Memory B cell (primary cell): ENCODE measurements at regions not wholly inside any gene's neighbourhood (a gene's known extent, or its start where the extent isn't known, plus 50 kb on each side); places are given as distances from the start of the nearest gene placed in this dataset.
"Not testable (repeated sequence)": the region's sequence is repeated elsewhere in the genome, so short reads cannot be mapped to it uniquely, and the experiment has no call there.

Experiments
- ATAC-seq: fragments of 150-1000 bp; cut with Tn5 transposase; 2 replicates; pipeline ENCODE4 v1.10.0; 2021; ENCODE audit warnings: low read depth, mild to moderate bottlenecking, moderate library complexity
- DNase-seq, 2 donors: peaks; one replicate each; pipeline ENCODE4 v3.0.0; 2022; ENCODE audit warnings: low spot score in 2 of 2
- H3K27ac Mint-ChIP-seq: one replicate; pipeline ENCODE4 v1.8.0; 2022; ENCODE audit warnings: mild to moderate bottlenecking, moderate library complexity, mixed read lengths
- H3K27me3 Mint-ChIP-seq: one replicate; pipeline ENCODE4 v1.8.0; 2022; ENCODE audit warnings: mixed read lengths
- H3K36me3 Mint-ChIP-seq: one replicate; pipeline ENCODE4 v1.8.0; 2022; ENCODE audit warnings: mild to moderate bottlenecking, mixed read lengths
- H3K4me1 Mint-ChIP-seq: one replicate; pipeline ENCODE4 v1.8.0; 2022; ENCODE audit warnings: mixed read lengths
- H3K4me3 Mint-ChIP-seq: one replicate; pipeline ENCODE4 v1.8.0; 2022; ENCODE audit warnings: mild to moderate bottlenecking, moderate library complexity, mixed read lengths
- H3K9me3 Mint-ChIP-seq: one replicate; pipeline ENCODE4 v1.8.0; 2022; ENCODE audit warnings: mixed read lengths

- H3K27ac Mint-ChIP-seq = no peak overlapping the region
- H3K4me1 Mint-ChIP-seq = no peaks in the 10 kb centered on the region
- H3K4me3 Mint-ChIP-seq = no peak overlapping the region
- H3K27me3 Mint-ChIP-seq = no peaks in the 10 kb centered on the region
- H3K36me3 Mint-ChIP-seq = no peaks in the 10 kb centered on the region
- no peaks in the 10 kb centered on the region for H3K9me3 Mint-ChIP-seq
- DNase-seq (no peak), ATAC-seq (no peak)
Observed at GRCh38 chr3:25844891-25845290, 55.0 kb downstream of the OXSM start.

DNA sequence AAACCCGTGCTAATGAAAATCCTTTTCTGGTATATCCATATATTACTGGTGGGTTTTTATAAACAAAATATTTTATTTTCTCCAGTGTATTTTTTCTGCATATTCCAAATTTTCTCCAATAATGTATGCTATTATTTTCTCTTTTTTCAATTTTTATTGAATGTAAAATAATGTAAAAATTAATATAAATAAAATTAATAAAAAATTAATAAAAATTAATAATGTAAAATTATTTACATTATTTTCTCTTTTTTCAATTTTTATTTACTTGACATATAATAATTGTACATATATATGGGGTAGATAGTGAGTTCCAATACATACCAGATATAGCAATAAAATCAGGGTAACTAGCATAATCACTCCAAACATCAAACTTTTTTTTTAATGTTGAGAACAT, 56.4 kb downstream of the OXSM start:
- Mint-ChIP-seq H3K4me3 (no peak overlapping the region), H3K27ac (no peak overlapping the region), H3K9me3 (no peaks in the 10 kb centered on the region), H3K36me3 (no peaks in the 10 kb centered on the region), H3K27me3 (no peaks in the 10 kb centered on the region), H3K4me1 (no peaks in the 10 kb centered on the region)
- ATAC-seq (no peak), DNase-seq (no peak)

DNA sequence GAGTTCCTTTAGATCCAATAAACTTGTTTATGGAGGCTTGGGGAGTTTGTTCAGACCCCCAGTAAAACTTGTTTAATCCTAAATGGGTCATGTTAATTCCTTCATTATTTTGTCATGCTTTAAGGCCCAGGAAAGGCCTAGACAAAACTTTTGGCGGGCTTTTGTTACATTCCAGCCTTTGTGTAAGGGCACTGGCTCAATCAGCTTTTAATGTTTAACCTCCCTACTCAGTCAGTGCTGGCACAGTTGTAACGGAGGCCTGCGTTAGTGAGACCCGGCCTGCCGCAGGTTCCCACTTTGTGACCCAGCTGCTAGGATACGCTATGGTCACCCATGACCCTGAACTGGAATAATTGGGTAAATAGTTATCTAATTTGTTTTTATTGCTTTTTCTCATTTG, 59.2 kb downstream of the OXSM start:
- no peak for DNase-seq
- H3K27ac Mint-ChIP-seq = no peak overlapping the region

GRCh38 chr3:25849641-25850385, 59.9 kb downstream of the OXSM start:
- no peak for ATAC-seq
- no peaks in the 10 kb centered on the region for H3K27me3 Mint-ChIP-seq

More for the DNA sequence above, 59.2 kb downstream of the OXSM start:
- H3K9me3 Mint-ChIP-seq = no peaks in the 10 kb centered on the region
- H3K27me3 Mint-ChIP-seq = no peaks in the 10 kb centered on the region
- H3K4me1 Mint-ChIP-seq = no peaks in the 10 kb centered on the region
- H3K4me3 Mint-ChIP-seq = no peak overlapping the region
- H3K36me3 Mint-ChIP-seq = no peaks in the 10 kb centered on the region
- ATAC-seq = no peak

DNA sequence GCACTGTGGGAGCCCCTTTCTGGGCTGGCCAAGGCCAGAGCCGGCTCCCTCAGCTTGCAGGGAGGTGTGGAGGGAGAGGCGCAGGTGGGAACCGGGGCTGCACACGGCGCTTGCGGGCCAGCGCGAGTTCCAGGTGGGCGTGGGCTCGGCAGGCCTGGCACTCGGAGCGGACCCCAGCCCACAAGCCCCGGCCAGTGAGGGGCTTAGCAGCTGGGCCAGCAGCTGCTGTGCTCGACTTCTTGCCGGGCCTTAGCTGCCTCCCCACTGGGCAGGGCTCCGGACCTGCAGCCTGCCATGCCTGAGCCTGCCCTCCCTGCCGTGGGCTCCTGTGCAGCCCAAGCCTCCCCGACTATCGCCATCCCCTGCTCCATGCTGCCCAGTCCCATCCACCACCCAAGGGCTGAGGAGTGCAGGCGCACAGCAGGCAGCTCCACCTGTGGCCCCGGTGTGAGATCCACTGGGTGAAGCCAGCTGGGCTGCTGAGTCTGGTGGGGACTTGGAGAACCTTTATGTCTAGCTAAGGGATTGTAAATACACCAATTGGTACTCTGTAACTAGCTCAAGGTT, 61.9 kb downstream of the OXSM start:
- not testable (repeated sequence) for ATAC-seq, H3K4me1 Mint-ChIP-seq, H3K36me3 Mint-ChIP-seq, H3K9me3 Mint-ChIP-seq, H3K4me3 Mint-ChIP-seq, H3K27me3 Mint-ChIP-seq, H3K27ac Mint-ChIP-seq, DNase-seq

More at GRCh38 chr3:25849641-25850385, 59.9 kb downstream of the OXSM start:
- no peak for DNase-seq
- no peaks in the 10 kb centered on the region for H3K9me3 Mint-ChIP-seq
- no peaks in the 10 kb centered on the region for H3K4me1 Mint-ChIP-seq
- no peak overlapping the region for H3K27ac Mint-ChIP-seq
- H3K36me3 Mint-ChIP-seq = no peaks in the 10 kb centered on the region
- H3K4me3 Mint-ChIP-seq = no peak overlapping the region

DNA sequence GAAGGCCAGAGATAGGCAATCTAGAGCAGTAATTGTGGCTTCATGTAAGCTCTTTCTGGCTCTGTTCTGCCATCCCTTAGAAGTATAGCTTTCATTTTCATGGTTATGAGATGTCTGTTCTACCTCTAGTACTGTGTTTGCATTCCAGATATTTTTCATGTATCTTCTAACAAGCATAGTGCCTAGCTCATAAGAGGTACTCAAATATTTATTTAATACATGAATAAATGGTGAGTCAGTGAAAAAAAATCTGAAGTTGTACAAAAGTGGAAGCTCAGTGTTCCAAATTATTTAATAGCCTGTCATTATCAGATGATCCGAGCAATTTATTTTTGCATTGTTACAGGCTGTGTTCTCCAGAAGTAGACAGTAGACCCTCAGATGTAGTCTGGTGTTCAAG, 64.3 kb downstream of the OXSM start:
- no peaks in the 10 kb centered on the region for H3K36me3 Mint-ChIP-seq
- peaks cover 2% of the 10 kb centered on the region for H3K4me1 Mint-ChIP-seq
- no peaks in the 10 kb centered on the region for H3K27me3 Mint-ChIP-seq
- no peak overlapping the region for H3K27ac Mint-ChIP-seq
- H3K4me3 Mint-ChIP-seq = no peak overlapping the region
- DNase-seq (no peak), ATAC-seq (no peak)
- no peaks in the 10 kb centered on the region for H3K9me3 Mint-ChIP-seq

DNA sequence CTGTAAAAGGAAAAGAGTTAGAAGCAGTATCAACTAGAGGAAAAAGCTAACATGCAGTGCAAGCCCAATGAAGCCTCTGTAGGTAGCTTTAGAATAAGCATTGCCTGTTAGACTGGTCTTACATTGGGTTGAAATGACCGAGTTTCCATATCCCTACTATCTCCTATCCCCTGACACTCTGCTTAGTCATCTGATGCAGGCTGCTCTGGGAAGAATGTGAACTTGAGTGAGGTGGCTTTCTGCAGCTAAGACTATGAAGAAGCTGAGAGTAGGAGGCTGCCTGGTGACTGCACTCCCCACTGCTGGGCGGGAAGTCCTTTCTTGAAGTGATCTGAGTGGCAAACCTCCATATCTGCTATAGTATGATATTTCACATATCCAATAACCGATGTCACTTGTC, 64.7 kb downstream of the OXSM start:
- Mint-ChIP-seq H3K36me3 (no peaks in the 10 kb centered on the region), H3K4me3 (no peak overlapping the region), H3K27ac (no peak overlapping the region), H3K9me3 (no peaks in the 10 kb centered on the region), H3K4me1 (peaks cover 2% of the 10 kb centered on the region), H3K27me3 (no peaks in the 10 kb centered on the region)
- ATAC-seq (no peak), DNase-seq (no peak)

- Mint-ChIP-seq H3K4me1 (peaks cover 2% of the 10 kb centered on the region), H3K9me3 (no peaks in the 10 kb centered on the region), H3K27ac (no peak overlapping the region), H3K36me3 (no peaks in the 10 kb centered on the region), H3K27me3 (no peaks in the 10 kb centered on the region), H3K4me3 (no peak overlapping the region)
- DNase-seq = no peak
- ATAC-seq = no peak
Observed at GRCh38 chr3:25855266-25855784, 65.4 kb downstream of the OXSM start.

GRCh38 chr3:25856902-25857518, 67.1 kb downstream of the OXSM start:
- peak in 1 of 2 donors; percentile 44 for DNase-seq
- peaks cover 2% of the 10 kb centered on the region for H3K4me1 Mint-ChIP-seq

DNA sequence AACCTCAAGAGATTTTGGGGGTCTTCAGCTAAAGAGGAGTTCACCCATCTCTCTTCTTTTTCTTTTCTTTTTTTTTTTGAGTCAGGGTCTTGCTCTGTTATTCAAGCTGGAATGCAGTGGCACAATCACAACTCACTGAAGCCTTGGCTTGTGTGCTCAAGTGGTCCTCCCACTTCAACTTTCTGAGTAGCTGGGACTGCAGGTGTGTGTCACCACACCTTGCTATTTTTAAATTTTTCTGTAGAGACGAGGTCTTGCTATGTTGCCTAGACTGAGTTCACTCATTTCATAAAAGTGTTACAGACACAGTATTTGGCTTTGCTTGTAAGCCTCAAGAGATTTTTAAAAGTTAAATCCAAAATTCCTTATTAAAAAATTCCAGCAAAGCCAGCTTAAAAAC, 71.7 kb downstream of the OXSM start:
- no peak overlapping the region for H3K27ac Mint-ChIP-seq
- ATAC-seq (no peak), DNase-seq (no peak)
- H3K9me3 Mint-ChIP-seq = no peaks in the 10 kb centered on the region
- no peaks in the 10 kb centered on the region for H3K27me3 Mint-ChIP-seq
- peaks cover 2% of the 10 kb centered on the region for H3K4me1 Mint-ChIP-seq
- H3K4me3 Mint-ChIP-seq = no peak overlapping the region
- H3K36me3 Mint-ChIP-seq = no peaks in the 10 kb centered on the region

More at GRCh38 chr3:25856902-25857518, 67.1 kb downstream of the OXSM start:
- peak; percentile 80 for ATAC-seq
- H3K9me3 Mint-ChIP-seq = no peaks in the 10 kb centered on the region
- no peaks in the 10 kb centered on the region for H3K36me3 Mint-ChIP-seq
- H3K27me3 Mint-ChIP-seq = no peaks in the 10 kb centered on the region
- H3K4me3 Mint-ChIP-seq = no peak overlapping the region
- no peak overlapping the region for H3K27ac Mint-ChIP-seq

DNA sequence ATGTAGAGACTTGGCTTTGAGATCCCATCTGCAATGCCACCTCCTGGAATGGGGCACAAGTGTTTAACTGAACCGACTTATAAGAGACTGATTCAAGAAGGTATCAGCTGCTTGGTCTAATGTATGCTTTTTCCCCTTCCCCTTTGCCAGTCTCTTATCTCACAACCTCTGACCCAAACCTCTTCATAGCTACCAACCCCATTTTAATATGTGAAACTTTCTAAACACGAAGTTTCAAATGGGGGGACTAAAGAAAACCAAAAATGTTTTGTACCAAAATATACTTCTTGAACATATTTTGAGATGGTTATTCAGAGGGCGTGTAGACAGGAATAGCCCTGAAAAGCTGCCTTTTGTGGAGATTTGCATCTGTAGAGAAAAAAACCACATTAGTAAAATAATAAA, 73.1 kb downstream of the OXSM start:
- H3K9me3 Mint-ChIP-seq = no peaks in the 10 kb centered on the region
- H3K36me3 Mint-ChIP-seq = no peaks in the 10 kb centered on the region
- no peak overlapping the region for H3K4me3 Mint-ChIP-seq
- no peaks in the 10 kb centered on the region for H3K4me1 Mint-ChIP-seq
- ATAC-seq (no peak), DNase-seq (no peak)
- H3K27ac Mint-ChIP-seq = no peak overlapping the region
- no peaks in the 10 kb centered on the region for H3K27me3 Mint-ChIP-seq

- H3K4me3 Mint-ChIP-seq = no peak overlapping the region
- no peak overlapping the region for H3K27ac Mint-ChIP-seq
- no peak for ATAC-seq
- no peaks in the 10 kb centered on the region for H3K36me3 Mint-ChIP-seq
- H3K4me1 Mint-ChIP-seq = no peaks in the 10 kb centered on the region
- no peaks in the 10 kb centered on the region for H3K27me3 Mint-ChIP-seq
- no peak for DNase-seq
- H3K9me3 Mint-ChIP-seq = no peaks in the 10 kb centered on the region
Observed at GRCh38 chr3:25863416-25863959, 73.6 kb downstream of the OXSM start.

- peaks cover 1% of the 10 kb centered on the region for H3K27me3 Mint-ChIP-seq
- DNase-seq (no peak), ATAC-seq (no peak)
- H3K36me3 Mint-ChIP-seq = peaks cover 4% of the 10 kb centered on the region
- no peak overlapping the region for H3K27ac Mint-ChIP-seq
- no peak overlapping the region for H3K4me3 Mint-ChIP-seq
- peaks cover 4% of the 10 kb centered on the region for H3K4me1 Mint-ChIP-seq
- H3K9me3 Mint-ChIP-seq = peaks cover 2% of the 10 kb centered on the region
Observed at GRCh38 chr3:25870452-25870851, 80.6 kb downstream of the OXSM start.

- peaks cover 4% of the 10 kb centered on the region for H3K36me3 Mint-ChIP-seq
- H3K27me3 Mint-ChIP-seq = peaks cover 1% of the 10 kb centered on the region
- H3K4me3 Mint-ChIP-seq = no peak overlapping the region
- no peak for ATAC-seq
- H3K4me1 Mint-ChIP-seq = peaks cover 4% of the 10 kb centered on the region
- H3K27ac Mint-ChIP-seq = no peak overlapping the region
- DNase-seq = no peak
- peaks cover 2% of the 10 kb centered on the region for H3K9me3 Mint-ChIP-seq
Observed at GRCh38 chr3:25872200-25872877, 82.4 kb downstream of the OXSM start.
